Fibroblast of lung (primary cell): ENCODE measurements at regions not wholly inside any gene's neighbourhood (a gene's known extent, or its start where the extent isn't known, plus 50 kb on each side); places are given as distances from the start of the nearest gene placed in this dataset.

ENCODE experiments used
- DNase-seq, 2 donors: peaks; one replicate each; pipeline versions ENCODE4 v3.0.0 to v3.0.0-alpha.2; 2010; ENCODE audit warnings: low read depth in 2 of 2
- H2AFZ ChIP-seq: 2 replicates; pipeline ENCODE4 v1.5.1; 2012; ENCODE audit warnings: low read length, control low read depth, inconsistent platforms
- H3K27ac ChIP-seq: 2 replicates; pipeline ENCODE4 v1.5.1; 2011; ENCODE audit warnings: low read length, control low read depth; ENCODE audit not compliant: insufficient read depth
- H3K27me3 ChIP-seq: 2 replicates; pipeline ENCODE4 v1.5.1; 2011; ENCODE audit warnings: mild to moderate bottlenecking, low read length; ENCODE audit not compliant: control insufficient read depth, insufficient read depth
- H3K36me3 ChIP-seq: 2 replicates; pipeline ENCODE4 v1.5.1; 2011; ENCODE audit warnings: low read length; ENCODE audit not compliant: control insufficient read depth, insufficient read depth
- H3K4me1 ChIP-seq: 2 replicates; pipeline ENCODE4 v1.5.1; 2011; ENCODE audit warnings: low read length; ENCODE audit not compliant: control insufficient read depth, insufficient read depth; ENCODE audit errors: extremely low read depth
- H3K4me2 ChIP-seq: 2 replicates; pipeline ENCODE4 v1.5.1; 2011; ENCODE audit warnings: low read length, control low read depth; ENCODE audit not compliant: insufficient read depth; ENCODE audit errors: extremely low read depth
- H3K4me3 ChIP-seq, 4 experiments: fragments of 200-600 bp in 1 of 4; sonication (generic) in 1 of 4; replicated peaks in 1 of 4; 2 replicates each; pipeline ENCODE4 v1.5.1; 2011 to 2016; ENCODE audit warnings: low read length in 4 of 4, low read depth in 3 of 4, mild to moderate bottlenecking in 3 of 4, control low read depth in 2 of 4, inconsistent platforms in 1 of 4, mixed read lengths in 1 of 4; ENCODE audit not compliant: insufficient read depth in 1 of 4; ENCODE audit errors: control extremely low read depth in 1 of 4
- H3K79me2 ChIP-seq: 2 replicates; pipeline ENCODE4 v1.5.1; 2012; ENCODE audit warnings: mild to moderate bottlenecking, low read length, inconsistent platforms; ENCODE audit not compliant: control insufficient read depth, insufficient read depth
- H3K9ac ChIP-seq: 2 replicates; pipeline ENCODE4 v1.5.1; 2011; ENCODE audit warnings: mild to moderate bottlenecking, low read length, control low read depth; ENCODE audit not compliant: insufficient read depth
- H3K9me3 ChIP-seq: 2 replicates; pipeline ENCODE4 v1.5.1; 2012; ENCODE audit warnings: low read depth, low read length; ENCODE audit not compliant: control insufficient read depth, insufficient read depth
- H4K20me1 ChIP-seq: 2 replicates; pipeline ENCODE4 v1.5.1; 2011; ENCODE audit warnings: low read length; ENCODE audit not compliant: control insufficient read depth, insufficient read depth; ENCODE audit errors: extremely low read depth
- CTCF ChIP-seq, 2 donors: IDR thresholded peaks in 1 of 2; conservative IDR thresholded peaks in 1 of 2; 1 replicate in 1 of 2; 2 replicates in 1 of 2; pipeline ENCODE4 v1.5.1; 2011 to 2012; ENCODE audit warnings: low read length in 2 of 2, control low read depth in 1 of 2, inconsistent platforms in 1 of 2, low read depth in 1 of 2, mild to moderate bottlenecking in 1 of 2
- EZH2 ChIP-seq: IDR thresholded peaks from 2 replicates; pipeline ENCODE4 v1.5.1; 2012; ENCODE audit warnings: low read length, control low read depth, mild to moderate bottlenecking; ENCODE audit errors: missing control alignments

- Histone ChIP-seq H4K20me1 (no peaks in the 10 kb centered on the region), H2AFZ (no peak overlapping the region), H3K9me3 (no peaks in the 10 kb centered on the region), H3K4me3 (no peak overlapping the region), H3K9ac (no peak overlapping the region), H3K79me2 (peaks cover 5% of the 10 kb centered on the region), H3K36me3 (peaks cover 10% of the 10 kb centered on the region), H3K4me1 (peaks cover 44% of the 10 kb centered on the region), H3K27ac (peak overlapping the region; percentile 54), H3K4me2 (peak overlapping the region; percentile 19), H3K27me3 (no peaks in the 10 kb centered on the region)
- TF ChIP-seq CTCF (conservative IDR thresholded peaks at IDR 0.05 in 1 of 2, IDR thresholded peaks at IDR 0.05 in 1 of 2; ENCODE audit: low read depth in 1 of 2, low read length in 2 of 2), result no peak
- no peak for TF ChIP-seq EZH2
- no peak for DNase-seq
These were observed 91.7 kb downstream of the NAV1 start for GRCh38 chr1:201630582-201630981.

- H3K9ac ChIP-seq, result no peak overlapping the region
- H3K4me2 ChIP-seq, result no peak overlapping the region
- TF ChIP-seq EZH2 (no peak), CTCF (conservative IDR thresholded peaks at IDR 0.05 in 1 of 2, IDR thresholded peaks at IDR 0.05 in 1 of 2; ENCODE audit: low read depth in 1 of 2, low read length in 2 of 2) (no peak)
- H3K27me3 ChIP-seq, result no peaks in the 10 kb centered on the region
- H2AFZ ChIP-seq, result no peak overlapping the region
- H3K9me3 ChIP-seq, result no peaks in the 10 kb centered on the region
- peaks cover 44% of the 10 kb centered on the region for H3K4me1 ChIP-seq
- H3K27ac ChIP-seq, result peak overlapping the region; percentile 54
- no peak for DNase-seq
- H4K20me1 ChIP-seq, result no peaks in the 10 kb centered on the region
- peaks cover 9% of the 10 kb centered on the region for H3K79me2 ChIP-seq
- peaks cover 10% of the 10 kb centered on the region for H3K36me3 ChIP-seq
- no peak overlapping the region for H3K4me3 ChIP-seq
These were observed 92.1 kb downstream of the NAV1 start for GRCh38 chr1:201631037-201631436.

- no peak overlapping the region for H3K9ac ChIP-seq
- no peak overlapping the region for H3K4me2 ChIP-seq
- H3K79me2 ChIP-seq, result peaks cover 9% of the 10 kb centered on the region
- H2AFZ ChIP-seq, result no peak overlapping the region
- TF ChIP-seq CTCF (conservative IDR thresholded peaks at IDR 0.05 in 1 of 2, IDR thresholded peaks at IDR 0.05 in 1 of 2; ENCODE audit: low read depth in 1 of 2, low read length in 2 of 2), result no peak
- no peak for TF ChIP-seq EZH2
- H3K27ac ChIP-seq, result no peak overlapping the region
- H3K27me3 ChIP-seq, result no peaks in the 10 kb centered on the region
- no peak for DNase-seq
- no peak overlapping the region for H3K4me3 ChIP-seq
- H3K36me3 ChIP-seq, result peaks cover 10% of the 10 kb centered on the region
- H4K20me1 ChIP-seq, result no peaks in the 10 kb centered on the region
- H3K9me3 ChIP-seq, result no peaks in the 10 kb centered on the region
- H3K4me1 ChIP-seq, result peaks cover 45% of the 10 kb centered on the region
These were observed 93.5 kb downstream of the NAV1 start for GRCh38 chr1:201632364-201632952.
